Left colon (tissue), 2 donors: ENCODE measurements at regions not wholly inside any gene's neighbourhood (a gene's known extent, or its start where the extent isn't known, plus 50 kb on each side); places are given as distances from the start of the nearest gene placed in this dataset.
A peak's percentile ranks its signal among the peaks of the same experiment; 100 is the strongest.

Source experiments
- ATAC-seq: fragments of 200-7000 bp; cut with Tn5 transposase; one replicate; pipeline ENCODE4 v1.9.1; 2020; ENCODE audit warnings: mild to moderate bottlenecking, moderate library complexity
- DNase-seq, 2 donors: peaks; one replicate each; pipeline ENCODE4 v3.0.0-alpha.2; 2020
- intact Hi-C, 2 donors: fragments of 100-400 bp; cut with DNase I in 1 of 2; cut with micrococcal nuclease in 1 of 2; formaldehyde crosslinking; loops; one replicate each; pipeline versions ENCODE4 v1.11.2 to v1.14.0; 2022; cut with DNase I, micrococcal nuclease
- donor health status: DM: no; HTN: no; CAD: no.
- donor health status: DM: yes; HTN: yes; CAD: no.

DNA sequence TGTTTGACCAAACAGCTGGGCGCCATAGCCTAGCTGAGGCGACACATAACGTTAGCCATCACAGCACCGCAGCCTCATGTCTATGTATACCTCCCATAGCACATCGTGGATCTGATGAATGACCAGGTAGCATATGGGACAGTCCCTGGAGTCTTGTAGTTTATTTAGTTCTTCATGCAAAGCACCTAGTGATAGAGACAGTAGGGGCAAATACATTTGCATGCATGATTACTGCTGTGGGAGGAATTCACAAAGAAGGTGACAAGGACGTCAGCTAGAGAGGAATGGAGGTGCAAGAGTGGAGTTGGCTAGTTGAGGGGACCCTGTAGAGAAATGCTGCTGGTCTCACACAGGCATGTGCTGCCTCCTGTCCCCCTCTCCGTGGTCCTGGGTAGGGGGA lies 478.9 kb upstream of the HS6ST1 start:
- intact Hi-C loops: no loop called here
- DNase-seq: no peak
- no peak for ATAC-seq

DNA sequence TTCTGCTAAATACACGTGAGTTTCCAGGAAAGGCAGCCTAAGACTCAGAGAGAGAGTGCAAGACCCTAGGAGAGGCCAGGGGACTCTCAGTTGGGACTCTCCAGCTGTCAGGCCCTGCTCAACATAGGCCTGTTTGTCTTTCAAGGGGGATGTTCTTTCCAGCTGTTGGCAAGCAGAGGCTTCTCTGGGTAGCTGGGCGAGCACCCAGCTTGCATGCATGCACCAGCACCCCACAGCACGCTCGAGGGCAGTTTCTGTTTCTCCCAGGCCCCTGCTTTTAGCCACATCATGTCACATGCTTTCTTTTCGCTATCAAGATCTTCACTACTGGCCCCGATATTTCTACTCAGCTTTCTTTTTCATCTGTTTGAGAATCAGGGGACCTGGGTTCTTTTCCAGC lies 479.3 kb upstream of the HS6ST1 start:
- DNase-seq (no peak), ATAC-seq (no peak)
- intact Hi-C loops: no loop called here

- DNase-seq (no peak), ATAC-seq (no peak)
- intact Hi-C loops: no loop called here
Observed at GRCh38 chr2:128798502-128799283, 480.0 kb upstream of the HS6ST1 start.

DNA sequence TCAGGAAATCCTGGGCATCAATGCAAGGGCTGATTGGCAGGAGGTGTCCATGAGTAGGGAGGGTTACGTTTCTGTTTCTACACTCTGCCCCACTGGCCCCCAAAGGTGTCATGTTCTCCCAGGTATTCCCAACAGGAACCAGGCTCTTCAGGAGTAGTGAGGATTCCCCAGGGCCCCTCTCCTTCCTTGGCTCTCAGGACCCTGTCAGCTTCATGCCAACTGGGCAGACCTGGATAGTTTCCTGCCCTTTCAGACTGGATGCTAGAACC lies 480.6 kb upstream of the HS6ST1 start:
- no peak for DNase-seq
- no peak for ATAC-seq
- intact Hi-C loops: no loop called here

GRCh38 chr2:128799730-128800129 lies 481.1 kb upstream of the HS6ST1 start:
- no peak for DNase-seq
- intact Hi-C loops: no loop called here
- ATAC-seq: no peak

- intact Hi-C loops: no loop called here
- ATAC-seq (no peak), DNase-seq (no peak)
Observed at GRCh38 chr2:128801576-128801975, 482.9 kb upstream of the HS6ST1 start.

DNA sequence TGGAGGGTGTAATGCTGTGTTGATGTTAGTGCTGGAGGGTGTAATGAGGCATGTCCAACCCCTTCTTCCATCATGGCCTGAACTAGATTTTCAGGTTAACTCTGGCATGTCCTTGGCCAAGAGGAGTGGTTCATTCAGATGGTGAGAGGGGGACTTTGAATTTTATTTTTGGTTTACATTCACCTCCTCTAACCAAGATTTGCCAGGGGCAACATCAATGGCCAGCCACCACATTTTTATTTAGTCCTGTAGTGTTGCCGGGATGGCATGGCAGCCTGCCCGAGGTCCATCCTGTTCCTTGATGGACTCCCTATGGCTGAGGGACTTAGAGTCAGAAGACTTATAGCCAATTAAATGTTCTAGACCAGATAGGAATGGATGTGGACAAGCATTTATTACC lies 484.6 kb upstream of the HS6ST1 start:
- intact Hi-C loops: no loop called here
- ATAC-seq (no peak), DNase-seq (no peak)

DNA sequence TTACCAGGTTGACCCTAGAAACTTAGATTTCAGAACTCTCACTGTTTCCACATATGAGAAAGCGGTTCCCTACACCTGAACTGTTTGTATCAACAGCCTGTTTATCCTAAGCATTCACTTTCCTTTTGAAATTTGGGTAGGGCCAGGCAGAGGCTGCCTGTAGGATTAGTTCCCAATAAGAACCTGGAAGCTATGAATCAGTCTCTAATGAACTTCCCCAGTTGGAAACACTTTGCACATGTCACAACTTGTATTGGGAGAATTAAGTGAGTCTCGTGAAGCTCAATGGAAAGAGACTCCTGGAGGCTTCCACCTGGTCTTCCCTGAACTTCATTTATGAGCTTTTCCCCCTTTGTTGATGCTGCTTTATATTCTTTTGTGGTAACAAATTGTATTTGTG lies 486.6 kb upstream of the HS6ST1 start:
- no peak for ATAC-seq
- intact Hi-C loops: no loop called here

DNA sequence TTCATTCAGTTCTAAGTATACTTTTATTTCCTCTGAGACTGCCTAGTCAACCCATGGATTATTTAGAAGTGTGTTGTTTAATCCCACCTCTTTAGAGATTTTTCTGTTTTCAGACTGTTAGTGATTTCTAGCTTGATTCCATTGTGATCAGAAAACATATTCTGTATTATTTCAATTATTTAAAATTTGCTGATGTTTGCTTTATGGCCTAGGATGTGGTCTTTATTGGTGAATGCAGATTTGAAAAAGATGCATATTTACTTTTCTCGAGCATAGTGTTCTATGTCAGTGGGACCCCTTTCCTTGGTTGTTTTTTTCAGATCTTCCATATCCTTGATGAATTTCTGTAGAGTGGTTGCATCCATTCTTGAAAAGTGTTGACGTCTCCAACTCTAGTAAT lies 487.2 kb upstream of the HS6ST1 start:
- no peak for ATAC-seq
- no peak for DNase-seq
- intact Hi-C loops: no loop called here

More for the DNA sequence above, 486.6 kb upstream of the HS6ST1 start:
- no peak for DNase-seq

DNA sequence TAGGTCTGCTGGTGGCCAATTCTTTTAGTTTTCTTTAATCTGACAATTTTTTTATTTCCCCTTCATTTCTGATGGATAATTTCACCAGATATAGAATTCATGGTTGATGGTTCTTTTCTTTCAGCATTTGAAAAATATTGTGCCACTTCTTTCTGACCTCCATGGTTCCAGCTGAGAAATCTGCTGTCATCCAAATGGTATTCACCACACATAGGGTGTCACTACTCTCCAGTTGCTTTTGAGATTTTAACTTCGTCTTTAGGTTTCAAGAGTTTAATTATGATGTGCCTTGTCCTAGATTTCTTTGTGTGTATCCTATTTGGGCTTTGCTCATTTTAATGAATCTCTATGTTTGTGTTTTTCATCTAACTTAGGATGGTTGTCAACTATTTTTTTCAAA lies 488.6 kb upstream of the HS6ST1 start:
- intact Hi-C loops: no loop called here
- ATAC-seq: no peak

GRCh38 chr2:128808462-128809258 lies 490.0 kb upstream of the HS6ST1 start:
- ATAC-seq: no peak
- no peak for DNase-seq
- intact Hi-C loops: no loop called here

More for the DNA sequence above, 488.6 kb upstream of the HS6ST1 start:
- no peak for DNase-seq

- no peak for ATAC-seq
- intact Hi-C loops: no loop called here
Observed at GRCh38 chr2:128809259-128809636, 490.6 kb upstream of the HS6ST1 start.

DNA sequence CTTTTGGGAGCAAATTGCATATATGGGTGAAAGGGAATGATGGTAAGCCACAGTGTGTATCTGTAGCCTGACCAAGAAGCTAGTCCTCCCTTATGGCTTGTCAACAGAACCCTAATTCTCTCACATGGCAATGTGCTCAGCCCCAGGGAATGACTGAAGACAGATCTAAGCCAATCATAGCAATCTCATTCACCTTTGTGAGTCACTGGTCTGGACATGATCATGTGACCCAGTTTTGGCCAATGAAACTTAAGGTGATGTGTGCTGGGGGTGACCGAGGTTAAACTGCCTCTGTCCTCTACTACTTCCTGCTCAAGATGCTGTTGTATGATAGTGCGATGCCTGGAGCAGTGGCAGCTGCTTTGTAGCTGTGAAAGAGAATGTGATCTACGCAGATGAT lies 491.2 kb upstream of the HS6ST1 start:
- intact Hi-C loops: no loop called here
- DNase-seq (no peak), ATAC-seq (no peak)

More at GRCh38 chr2:128809259-128809636, 490.6 kb upstream of the HS6ST1 start:
- no peak for DNase-seq

DNA sequence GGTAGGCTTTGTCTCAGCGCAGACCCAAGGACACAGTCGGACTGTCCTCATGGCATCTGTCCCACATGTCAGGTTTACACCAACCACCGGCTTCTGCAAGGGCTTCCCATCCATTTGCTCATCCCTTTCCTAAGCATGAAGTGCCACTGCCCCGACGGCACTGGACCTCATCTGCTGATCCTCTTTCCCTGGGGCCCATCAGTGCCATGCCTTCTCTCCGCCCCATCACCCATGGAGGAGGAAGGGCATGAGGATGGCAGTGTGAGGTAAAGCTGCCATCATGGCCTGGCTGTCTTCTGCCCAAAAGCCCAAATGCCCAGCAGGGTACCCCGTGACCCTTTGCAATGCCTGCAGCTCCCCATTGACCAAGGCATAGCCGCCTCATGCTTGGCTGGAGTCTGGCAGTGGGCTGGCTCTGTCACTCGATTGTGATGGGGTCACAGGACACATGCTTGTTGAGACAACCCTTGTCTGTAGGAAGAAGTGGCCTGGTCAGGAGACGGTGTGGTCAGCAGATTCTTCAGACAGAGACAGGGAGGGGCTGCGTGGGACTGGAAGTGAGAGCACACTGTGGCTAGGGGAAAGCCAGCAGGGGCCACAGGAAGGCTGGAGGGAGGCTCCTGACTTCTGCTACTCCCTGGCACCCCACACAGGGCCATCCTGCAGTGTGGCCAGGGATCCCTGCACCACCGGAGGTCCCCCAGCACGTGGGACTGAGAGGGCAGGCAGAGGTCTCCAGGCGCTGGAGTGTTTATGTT lies 493.7 kb upstream of the HS6ST1 start:
- no peak for DNase-seq
- intact Hi-C loops: no loop called here
- ATAC-seq: no peak

DNA sequence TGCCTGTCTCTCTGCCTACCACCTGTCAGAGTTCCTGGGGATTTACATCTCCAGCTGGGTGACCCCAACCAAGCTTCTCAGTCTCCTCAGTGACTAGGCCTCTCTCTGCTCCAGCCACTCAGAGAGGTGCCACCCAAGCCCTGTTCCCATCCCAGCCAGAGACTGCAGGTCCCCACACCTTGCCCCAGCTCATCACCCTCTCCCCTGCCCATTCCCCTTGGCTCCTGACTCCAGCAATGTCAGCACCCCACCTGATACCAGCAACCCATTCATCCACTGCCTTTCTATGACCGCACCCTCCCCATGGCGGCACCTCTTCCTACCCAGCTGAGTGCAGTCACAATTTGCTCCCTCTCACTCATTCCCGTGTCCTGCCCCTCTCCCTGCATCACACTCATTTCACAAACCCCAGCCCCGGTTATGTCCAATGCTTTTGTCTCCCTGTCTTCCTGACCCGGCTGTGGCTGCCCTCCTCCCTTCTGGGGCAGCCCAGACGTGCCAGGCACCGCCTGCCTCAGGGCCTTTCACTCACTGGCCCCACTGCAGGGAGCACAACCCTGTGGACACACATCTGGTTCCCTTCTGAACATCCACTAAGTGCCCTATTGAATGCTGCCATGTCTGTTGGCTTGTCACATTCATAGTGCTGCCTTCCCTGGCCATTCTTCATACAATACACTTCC lies 494.8 kb upstream of the HS6ST1 start:
- no peak for ATAC-seq
- DNase-seq: no peak
- intact Hi-C loops: no loop called here

- intact Hi-C loops: no loop called here
- ATAC-seq (no peak), DNase-seq (no peak)
Observed at GRCh38 chr2:128815248-128815647, 496.6 kb upstream of the HS6ST1 start.

- peak in 1 of 2 donors; percentile 12 for DNase-seq
- intact Hi-C loops: no loop called here
Observed at GRCh38 chr2:128817171-128817570, 498.5 kb upstream of the HS6ST1 start.

GRCh38 chr2:128817813-128818212 lies 499.1 kb upstream of the HS6ST1 start:
- intact Hi-C loops: no loop called here
- DNase-seq (no peak), ATAC-seq (no peak)

More at GRCh38 chr2:128817171-128817570, 498.5 kb upstream of the HS6ST1 start:
- no peak for ATAC-seq

- intact Hi-C loops: no loop called here
- no peak for ATAC-seq
- DNase-seq: no peak
Observed at GRCh38 chr2:128818248-128818647, 499.6 kb upstream of the HS6ST1 start.
